SK-N-MC (cell line): ENCODE measurements at regions not wholly inside any gene's neighbourhood (a gene's known extent, or its start where the extent isn't known, plus 50 kb on each side); places are given as distances from the start of the nearest gene placed in this dataset.

Experiments
- EZH2 ChIP-seq: fragments of 200-600 bp; sonication (generic); IDR thresholded peaks from one replicate; pipeline ENCODE4 v1.6.1; 2017; ENCODE audit warnings: antibody characterized with exemption
- FOXP2 ChIP-seq: optimal IDR thresholded peaks from 2 replicates; pipeline ENCODE3; 2011; ENCODE audit warnings: mild to moderate bottlenecking, moderate library complexity; ENCODE audit not compliant: insufficient read depth; ENCODE audit errors: extremely low read length, control extremely low read depth
- POLR2AphosphoS5 ChIP-seq: IDR thresholded peaks from 2 replicates; pipeline ENCODE4 v1.6.1; 2012; ENCODE audit warnings: mild to moderate bottlenecking, low read depth, low read length, borderline replicate concordance

DNA sequence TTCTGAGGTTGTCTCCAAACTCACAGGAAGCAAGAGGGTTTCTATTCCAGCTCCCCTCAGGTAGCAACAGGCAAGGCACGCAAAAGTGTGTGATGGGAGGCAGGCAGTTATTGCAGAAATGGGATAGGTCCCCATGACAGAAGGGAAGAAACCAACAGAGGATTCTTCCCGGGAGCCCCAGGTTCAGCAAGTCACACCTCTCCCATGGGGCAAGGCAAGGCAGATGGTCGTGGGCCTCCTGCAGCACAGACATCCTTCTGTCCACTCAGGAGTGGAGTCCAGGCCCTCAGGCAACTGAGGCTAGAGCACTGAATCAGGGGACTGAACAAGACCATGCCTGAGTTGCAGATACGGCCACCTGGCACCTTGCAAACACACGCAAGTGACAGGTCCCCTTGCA is 424.9 kb upstream of the IRX4 start:
- no peak for TF ChIP-seq EZH2
- no peak for TF ChIP-seq POLR2AphosphoS5
- TF ChIP-seq FOXP2 = no peak
